ENCODE measurements at regions not wholly inside any gene's neighbourhood (a gene's known extent, or its start where the extent isn't known, plus 50 kb on each side); places are given as distances from the start of the nearest gene placed in this dataset.
"Not testable (repeated sequence)": the region's sequence is repeated elsewhere in the genome, so short reads cannot be mapped to it uniquely, and the experiment has no call there.

- no peak for TF ChIP-seq RARB (CRISPR knock-in tag; IDR thresholded peaks at IDR 0.05)
- TF ChIP-seq ZNF8 (CRISPR knock-in tag; IDR thresholded peaks at IDR 0.05) = no peak
- TF ChIP-seq ZFP3 (CRISPR knock-in tag; IDR thresholded peaks at IDR 0.05) = no peak
- TF ChIP-seq PATZ1 (CRISPR knock-in tag; IDR thresholded peaks at IDR 0.05; ENCODE audit: borderline replicate concordance) = no peak
- no peak for TF ChIP-seq ZNF565 (CRISPR knock-in tag; conservative IDR thresholded peaks at IDR 0.05; ENCODE audit: low read depth)
- TF ChIP-seq TOX (CRISPR knock-in tag; IDR thresholded peaks at IDR 0.05; ENCODE audit: borderline replicate concordance) = no peak
- no peak for TF ChIP-seq ESRRG (CRISPR knock-in tag; IDR thresholded peaks at IDR 0.05)
- no peak for TF ChIP-seq ARNTL (CRISPR knock-in tag; IDR thresholded peaks at IDR 0.05; ENCODE audit: borderline replicate concordance, low read depth)
- no peak for TF ChIP-seq TSHZ2 (CRISPR knock-in tag; IDR thresholded peaks at IDR 0.05)
- TF ChIP-seq ISL1 (CRISPR knock-in tag; IDR thresholded peaks at IDR 0.05) = no peak
- TF ChIP-seq SNAI2 (CRISPR knock-in tag; IDR thresholded peaks at IDR 0.05) = no peak
- TF ChIP-seq TCF4 (CRISPR knock-in tag; IDR thresholded peaks at IDR 0.05; ENCODE audit: borderline replicate concordance) = no peak
- TF ChIP-seq CREB5 (CRISPR knock-in tag; IDR thresholded peaks at IDR 0.05; ENCODE audit: low read depth) = no peak
- no peak for TF ChIP-seq ZFP30 (CRISPR knock-in tag; IDR thresholded peaks at IDR 0.05)
- ATAC-seq = no peak
Measured at GRCh38 chr1:166597516-166597915, 241.8 kb upstream of the POGK start.

- ATAC-seq = no peak
- TF ChIP-seq PATZ1 (CRISPR knock-in tag; IDR thresholded peaks at IDR 0.05; ENCODE audit: borderline replicate concordance) (no peak), ZNF565 (CRISPR knock-in tag; conservative IDR thresholded peaks at IDR 0.05; ENCODE audit: low read depth) (no peak), PPARA (CRISPR knock-in tag; IDR thresholded peaks at IDR 0.05; ENCODE audit: borderline replicate concordance) (no peak), RARB (CRISPR knock-in tag; IDR thresholded peaks at IDR 0.05) (no peak), TOX (CRISPR knock-in tag; IDR thresholded peaks at IDR 0.05; ENCODE audit: borderline replicate concordance) (no peak)
Measured at GRCh38 chr1:166600574-166600973, 238.7 kb upstream of the POGK start.

- TF ChIP-seq BACH2 (CRISPR knock-in tag; IDR thresholded peaks at IDR 0.05; ENCODE audit: borderline replicate concordance) (no peak), POU6F1 (CRISPR knock-in tag; IDR thresholded peaks at IDR 0.05; ENCODE audit: borderline replicate concordance, low read depth) (no peak), OSR1 (CRISPR knock-in tag; IDR thresholded peaks at IDR 0.05) (no peak), RARB (CRISPR knock-in tag; IDR thresholded peaks at IDR 0.05) (no peak), ZNF70 (CRISPR knock-in tag; IDR thresholded peaks at IDR 0.05) (no peak), GLIS3 (CRISPR knock-in tag; IDR thresholded peaks at IDR 0.05) (no peak), ZNF565 (CRISPR knock-in tag; conservative IDR thresholded peaks at IDR 0.05; ENCODE audit: low read depth) (no peak), ZFP3 (CRISPR knock-in tag; IDR thresholded peaks at IDR 0.05) (no peak), CREB5 (CRISPR knock-in tag; IDR thresholded peaks at IDR 0.05; ENCODE audit: low read depth) (no peak), ZFP30 (CRISPR knock-in tag; IDR thresholded peaks at IDR 0.05) (no peak), ARNTL (CRISPR knock-in tag; IDR thresholded peaks at IDR 0.05; ENCODE audit: borderline replicate concordance, low read depth) (no peak), SNAI2 (CRISPR knock-in tag; IDR thresholded peaks at IDR 0.05) (no peak)
- no peak for ATAC-seq
Measured at GRCh38 chr1:166601650-166602278, 237.5 kb upstream of the POGK start.

- not testable (repeated sequence) for ATAC-seq
Measured at GRCh38 chr1:166602801-166603200, 236.5 kb upstream of the POGK start.

All from SK-N-SH treated with all-trans-retinoic acid at 6 μM for 48 hours (cell line).